ENCODE measurements at regions not wholly inside any gene's neighbourhood (a gene's known extent, or its start where the extent isn't known, plus 50 kb on each side); places are given as distances from the start of the nearest gene placed in this dataset.

GRCh38 chr11:128299132-128299726 lies 288.1 kb downstream of the ETS1 start:
- no peak for TF ChIP-seq MXI1 (IDR thresholded peaks at IDR 0.05; ENCODE audit: low read depth, low read length)
- TF ChIP-seq POLR2AphosphoS5 (IDR thresholded peaks at IDR 0.05; ENCODE audit: low read depth, low read length), result no peak

Measured in SK-N-SH (cell line).